K562 (cell line): ENCODE measurements at regions not wholly inside any gene's neighbourhood (a gene's known extent, or its start where the extent isn't known, plus 50 kb on each side); places are given as distances from the start of the nearest gene placed in this dataset.

ENCODE experiments used
- ATAC-seq: fragments of 200-7000 bp; cut with Tn5 transposase; 3 replicates; pipeline ENCODE4 v1.9.1; 2020; ENCODE audit warnings: moderate library complexity
- BruUV-seq: library from RNA; stranded (reverse); fragments of 400-500 nt; replicated peaks from 2 replicates; lab custom pipeline; 2021; lab: Mats Ljungman, UMichigan
- CTCF ChIA-PET: fragments of 300-600 bp; formaldehyde crosslinking; extraction: SDS; loops from one replicate; lab custom pipeline; 2021; ENCODE audit warnings: low intra/inter-chr PET ratio; lab: Yijun Ruan, JAX
- POLR2A ChIA-PET: fragments of 300-600, 350-650 bp; sonication (Branson Sonifier 250); formaldehyde crosslinking; extraction: SDS; loops from one replicate; lab custom pipeline; 2021; ENCODE audit warnings: antibody characterized with exemption, inconsistent platforms; lab: Yijun Ruan, JAX
- DNase-seq, 4 experiments: peaks; one replicate each; pipeline versions ENCODE4 v3.0.0 to v3.0.0-alpha.2; 2011 to 2018; ENCODE audit warnings: low spot score in 3 of 4, mixed read lengths in 3 of 4; ENCODE audit errors: extremely low read depth in 1 of 4
- FAIRE-seq: peaks from 2 replicates; lab custom pipeline; 2011; peaks lifted over from hg19 to GRCh38; lab: Jason Lieb, UNC
- H2AFZ ChIP-seq: 2 replicates; pipeline ENCODE4 v1.6.0; 2011; ENCODE audit warnings: low read depth, low read length, control low read depth, inconsistent platforms
- H3K27ac ChIP-seq: fragments of 200-600 bp; 3 replicates; pipeline ENCODE4 v1.8.0; 2011; ENCODE audit warnings: low read depth, mild to moderate bottlenecking, control low read depth, inconsistent platforms, low read length, moderate library complexity, mixed read lengths; ENCODE audit errors: extremely low read depth
- H3K27me3 ChIP-seq, 2 experiments: fragments of 300-600 bp in 1 of 2; 2 replicates in 1 of 2; 3 replicates in 1 of 2; pipeline versions ENCODE4 v1.6.0 to v1.8.0; 2011; ENCODE audit warnings: inconsistent platforms in 2 of 2, low read length in 2 of 2, mild to moderate bottlenecking in 1 of 2, mixed read lengths in 1 of 2, moderate library complexity in 1 of 2; ENCODE audit not compliant: control insufficient read depth in 2 of 2, insufficient read depth in 2 of 2
- H3K36me3 ChIP-seq: fragments of 300-600 bp; 3 replicates; pipeline ENCODE4 v1.8.0; 2011; ENCODE audit warnings: mild to moderate bottlenecking, low read length, inconsistent platforms; ENCODE audit not compliant: control insufficient read depth, insufficient read depth
- H3K4me1 ChIP-seq, 2 experiments: fragments of 200-600 bp in 1 of 2; replicated peaks in 1 of 2; 2 replicates in 1 of 2; 3 replicates in 1 of 2; pipeline versions ENCODE4 v1.5.1 to v1.8.0; 2011; ENCODE audit warnings: inconsistent platforms in 2 of 2, low read length in 2 of 2, mild to moderate bottlenecking in 1 of 2, mixed read lengths in 1 of 2, moderate library complexity in 1 of 2; ENCODE audit not compliant: control insufficient read depth in 2 of 2, insufficient read depth in 2 of 2
- H3K4me2 ChIP-seq: 2 replicates; pipeline ENCODE4 v1.6.1; 2011; ENCODE audit warnings: low read length, control low read depth, inconsistent platforms, mixed read lengths; ENCODE audit not compliant: insufficient read depth
- H3K4me3 ChIP-seq: fragments of 200-600 bp; sonication (generic), shearing (Covaris generic); 2 replicates; pipeline ENCODE4 v1.5.1; 2016; ENCODE audit warnings: control low read depth, inconsistent platforms
- H3K79me2 ChIP-seq: fragments of 200-600 bp; 3 replicates; pipeline ENCODE4 v1.8.0; 2011; ENCODE audit warnings: low read length, inconsistent platforms; ENCODE audit not compliant: control insufficient read depth, insufficient read depth
- H3K9ac ChIP-seq, 2 experiments: 2 replicates each; pipeline versions ENCODE4 v1.6.0 to v1.6.1; 2011; ENCODE audit warnings: low read depth in 2 of 2, low read length in 2 of 2, control low read depth in 1 of 2, inconsistent platforms in 1 of 2, mild to moderate bottlenecking in 1 of 2, mixed read lengths in 1 of 2; ENCODE audit not compliant: insufficient read depth in 1 of 2
- H3K9me1 ChIP-seq: one replicate; pipeline ENCODE4 v1.6.0; 2011; ENCODE audit warnings: inconsistent platforms, mild to moderate bottlenecking, low read length, moderate library complexity; ENCODE audit not compliant: control insufficient read depth, insufficient read depth
- H3K9me3 ChIP-seq: replicated peaks from 2 replicates; pipeline ENCODE4 v1.5.1; 2011; ENCODE audit warnings: low read depth, low read length, inconsistent platforms; ENCODE audit not compliant: control insufficient read depth, insufficient read depth
- H4K20me1 ChIP-seq: replicated peaks from 2 replicates; pipeline ENCODE4 v1.6.1; 2011; ENCODE audit warnings: low read length, inconsistent platforms, mixed read lengths; ENCODE audit not compliant: control insufficient read depth, insufficient read depth
- AFF1 ChIP-seq, 2 experiments: fragments of 450-650 bp; IDR thresholded peaks; 2 replicates each; pipeline ENCODE4 v1.6.1; 2018; ENCODE audit warnings: mild to moderate bottlenecking in 2 of 2, low read depth in 1 of 2; ENCODE audit not compliant: partially characterized antibody in 2 of 2
- CC2D1A ChIP-seq: fragments of 450-650 bp; IDR thresholded peaks from 2 replicates; pipeline ENCODE4 v1.6.1; 2017; ENCODE audit warnings: mild to moderate bottlenecking
- ERF ChIP-seq: fragments of 450-650 bp; formaldehyde crosslinking; IDR thresholded peaks from 2 replicates; pipeline ENCODE4 v1.4.0; 2020; ENCODE audit warnings: mild to moderate bottlenecking, mixed read lengths
- MYNN ChIP-seq, 2 experiments: sonication (generic); formaldehyde crosslinking in 1 of 2; IDR thresholded peaks; 2 replicates each; pipeline versions ENCODE4 v1.5.0 to v1.6.1; 2016 to 2020; ENCODE audit warnings: antibody characterized with exemption in 1 of 2, missing genetic modification reagents in 1 of 2
- PTRF ChIP-seq: fragments of 450-650 bp; IDR thresholded peaks from 2 replicates; pipeline ENCODE4 v1.6.1; 2016; ENCODE audit warnings: mild to moderate bottlenecking, missing genetic modification characterization, missing compliant biosample characterization
- SAP30 ChIP-seq: fragments of 200-600 bp; sonication (generic); IDR thresholded peaks from 2 replicates; pipeline ENCODE4 v1.6.1; 2012; ENCODE audit warnings: borderline replicate concordance, low read depth, mild to moderate bottlenecking, moderate library complexity, low read length, control low read depth, inconsistent platforms; ENCODE audit not compliant: insufficient read depth, poor library complexity, severe bottlenecking
- SFPQ ChIP-seq: fragments of 200-400 bp; formaldehyde crosslinking; IDR thresholded peaks from 2 replicates; pipeline ENCODE4 v1.6.1; 2017; ENCODE audit warnings: mild to moderate bottlenecking, low read depth, low read length, moderate library complexity
- SOX6 ChIP-seq: fragments of 450-650 bp; IDR thresholded peaks from 2 replicates; pipeline ENCODE4 v1.6.1; 2014; ENCODE audit warnings: mild to moderate bottlenecking
- XRCC5 ChIP-seq: fragments of 200-400 bp; formaldehyde crosslinking; IDR thresholded peaks from 2 replicates; pipeline ENCODE4 v1.6.1; 2017; ENCODE audit warnings: low read depth, mild to moderate bottlenecking, low read length
- ZC3H4 ChIP-seq: sonication (generic); formaldehyde crosslinking; IDR thresholded peaks from 2 replicates; pipeline ENCODE4 v1.9.0; 2021; ENCODE audit warnings: missing genetic modification reagents, borderline replicate concordance
- ZNF347 ChIP-seq: fragments of 450-650 bp; formaldehyde crosslinking; IDR thresholded peaks from 2 replicates; pipeline ENCODE4 v1.4.0; 2020; ENCODE audit warnings: low read depth, mild to moderate bottlenecking, moderate library complexity
- WGBS: fragments of 100-300 bp; shearing (Covaris generic); methylation state at CpG from one replicate; pipeline ENCODE4 v1.1.6; 2016; ENCODE audit warnings: low coverage, mixed read lengths; ENCODE audit not compliant: insufficient coverage; ENCODE audit errors: missing lambda C conversion rate; 5-methylcytosine and 5-hydroxymethylcytosine counted together
- in situ Hi-C: fragments of 300-500 bp; cut with MboI; formaldehyde crosslinking; loops from 4 replicates; pipeline ENCODE4 v1.15.0; 2018; ENCODE audit warnings: inconsistent platforms, mixed read lengths
- intact Hi-C: fragments of 100-400 bp; cut with micrococcal nuclease; formaldehyde crosslinking; loops from 2 replicates; pipeline ENCODE4 v1.14.2; 2022

GRCh38 chr2:193368615-193369014 is 1173.9 kb upstream of the TMEFF2 start (continued):
- TF ChIP-seq ZC3H4 (CRISPR knock-in tag) (no peak), PTRF (tag) (no peak), SAP30 (no peak), CC2D1A (no peak)
- TF ChIP-seq, all 486 proteins: peak for 0

GRCh38 chr2:193357508-193357907 is 1162.8 kb upstream of the TMEFF2 start:
- Histone ChIP-seq H4K20me1 (no peaks in the 10 kb centered on the region), H3K27me3 (no peaks in the 10 kb centered on the region), H2AFZ (no peak overlapping the region), H3K9ac (no peak overlapping the region), H3K9me3 (no peaks in the 10 kb centered on the region), H3K9me1 (no peaks in the 10 kb centered on the region), H3K79me2 (no peaks in the 10 kb centered on the region), H3K4me1 (no peaks in the 10 kb centered on the region), H3K4me3 (no peak overlapping the region), H3K36me3 (no peaks in the 10 kb centered on the region), H3K27ac (no peak overlapping the region), H3K4me2 (no peak overlapping the region)
- CTCF ChIA-PET, result no interaction called here
- BruUV-seq, result no TSS peak
- ATAC-seq, result no peak
- FAIRE-seq, result no peak
- in situ Hi-C loops, result no loop called here
- intact Hi-C loops, result no loop called here
- POLR2A ChIA-PET, result no interaction called here
- WGBS, result 1% methylated on average over 4 of the region's 4 CpGs
- no peak for DNase-seq
- TF ChIP-seq ERF (CRISPR knock-in tag) (no peak), SFPQ (no peak), AFF1 (IDR thresholded peaks at IDR 0.05; ENCODE audit: low read depth in 1 of 2, partially characterized antibody in 2 of 2) (no peak), ZNF347 (CRISPR knock-in tag) (no peak), SOX6 (no peak), MYNN (IDR thresholded peaks at IDR 0.05) (no peak), MYNN (CRISPR knock-in tag; IDR thresholded peaks at IDR 0.05) (no peak), XRCC5 (no peak)
